ENCODE measurements at regions not wholly inside any gene's neighbourhood (a gene's known extent, or its start where the extent isn't known, plus 50 kb on each side); places are given as distances from the start of the nearest gene placed in this dataset.

GRCh38 chr6:81891874-81892273, 139.4 kb upstream of the TENT5A start:
- TF ChIP-seq, protein P1, sequence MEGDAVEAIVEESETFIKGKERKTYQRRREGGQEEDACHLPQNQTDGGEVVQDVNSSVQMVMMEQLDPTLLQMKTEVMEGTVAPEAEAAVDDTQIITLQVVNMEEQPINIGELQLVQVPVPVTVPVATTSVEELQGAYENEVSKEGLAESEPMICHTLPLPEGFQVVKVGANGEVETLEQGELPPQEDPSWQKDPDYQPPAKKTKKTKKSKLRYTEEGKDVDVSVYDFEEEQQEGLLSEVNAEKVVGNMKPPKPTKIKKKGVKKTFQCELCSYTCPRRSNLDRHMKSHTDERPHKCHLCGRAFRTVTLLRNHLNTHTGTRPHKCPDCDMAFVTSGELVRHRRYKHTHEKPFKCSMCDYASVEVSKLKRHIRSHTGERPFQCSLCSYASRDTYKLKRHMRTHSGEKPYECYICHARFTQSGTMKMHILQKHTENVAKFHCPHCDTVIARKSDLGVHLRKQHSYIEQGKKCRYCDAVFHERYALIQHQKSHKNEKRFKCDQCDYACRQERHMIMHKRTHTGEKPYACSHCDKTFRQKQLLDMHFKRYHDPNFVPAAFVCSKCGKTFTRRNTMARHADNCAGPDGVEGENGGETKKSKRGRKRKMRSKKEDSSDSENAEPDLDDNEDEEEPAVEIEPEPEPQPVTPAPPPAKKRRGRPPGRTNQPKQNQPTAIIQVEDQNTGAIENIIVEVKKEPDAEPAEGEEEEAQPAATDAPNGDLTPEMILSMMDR (IDR thresholded peaks at IDR 0.05): no peak
- TF ChIP-seq POLR2AphosphoS5 (IDR thresholded peaks at IDR 0.05; ENCODE audit: low read depth, low read length) (no peak), SIN3A (IDR thresholded peaks at IDR 0.05; ENCODE audit: borderline replicate concordance, insufficient read depth, low read depth, low read length) (no peak)
- TF ChIP-seq, protein P2, sequence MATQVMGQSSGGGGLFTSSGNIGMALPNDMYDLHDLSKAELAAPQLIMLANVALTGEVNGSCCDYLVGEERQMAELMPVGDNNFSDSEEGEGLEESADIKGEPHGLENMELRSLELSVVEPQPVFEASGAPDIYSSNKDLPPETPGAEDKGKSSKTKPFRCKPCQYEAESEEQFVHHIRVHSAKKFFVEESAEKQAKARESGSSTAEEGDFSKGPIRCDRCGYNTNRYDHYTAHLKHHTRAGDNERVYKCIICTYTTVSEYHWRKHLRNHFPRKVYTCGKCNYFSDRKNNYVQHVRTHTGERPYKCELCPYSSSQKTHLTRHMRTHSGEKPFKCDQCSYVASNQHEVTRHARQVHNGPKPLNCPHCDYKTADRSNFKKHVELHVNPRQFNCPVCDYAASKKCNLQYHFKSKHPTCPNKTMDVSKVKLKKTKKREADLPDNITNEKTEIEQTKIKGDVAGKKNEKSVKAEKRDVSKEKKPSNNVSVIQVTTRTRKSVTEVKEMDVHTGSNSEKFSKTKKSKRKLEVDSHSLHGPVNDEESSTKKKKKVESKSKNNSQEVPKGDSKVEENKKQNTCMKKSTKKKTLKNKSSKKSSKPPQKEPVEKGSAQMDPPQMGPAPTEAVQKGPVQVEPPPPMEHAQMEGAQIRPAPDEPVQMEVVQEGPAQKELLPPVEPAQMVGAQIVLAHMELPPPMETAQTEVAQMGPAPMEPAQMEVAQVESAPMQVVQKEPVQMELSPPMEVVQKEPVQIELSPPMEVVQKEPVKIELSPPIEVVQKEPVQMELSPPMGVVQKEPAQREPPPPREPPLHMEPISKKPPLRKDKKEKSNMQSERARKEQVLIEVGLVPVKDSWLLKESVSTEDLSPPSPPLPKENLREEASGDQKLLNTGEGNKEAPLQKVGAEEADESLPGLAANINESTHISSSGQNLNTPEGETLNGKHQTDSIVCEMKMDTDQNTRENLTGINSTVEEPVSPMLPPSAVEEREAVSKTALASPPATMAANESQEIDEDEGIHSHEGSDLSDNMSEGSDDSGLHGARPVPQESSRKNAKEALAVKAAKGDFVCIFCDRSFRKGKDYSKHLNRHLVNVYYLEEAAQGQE (IDR thresholded peaks at IDR 0.05; ENCODE audit: insufficient read depth in 1 of 2, low read depth in 2 of 2, low read length in 1 of 2): no peak

All from Panc1 (cell line).